CD4-positive, alpha-beta T cell treated with Interferon alpha-2 for 1 hour (primary cell): ENCODE measurements at regions not wholly inside any gene's neighbourhood (a gene's known extent, or its start where the extent isn't known, plus 50 kb on each side); places are given as distances from the start of the nearest gene placed in this dataset.
"Not testable (repeated sequence)": the region's sequence is repeated elsewhere in the genome, so short reads cannot be mapped to it uniquely, and the experiment has no call there.

ENCODE experiments used
- DNase-seq, 2 donors: peaks; one replicate each; pipeline ENCODE4 v3.0.0-alpha.2; 2020 to 2022

DNA sequence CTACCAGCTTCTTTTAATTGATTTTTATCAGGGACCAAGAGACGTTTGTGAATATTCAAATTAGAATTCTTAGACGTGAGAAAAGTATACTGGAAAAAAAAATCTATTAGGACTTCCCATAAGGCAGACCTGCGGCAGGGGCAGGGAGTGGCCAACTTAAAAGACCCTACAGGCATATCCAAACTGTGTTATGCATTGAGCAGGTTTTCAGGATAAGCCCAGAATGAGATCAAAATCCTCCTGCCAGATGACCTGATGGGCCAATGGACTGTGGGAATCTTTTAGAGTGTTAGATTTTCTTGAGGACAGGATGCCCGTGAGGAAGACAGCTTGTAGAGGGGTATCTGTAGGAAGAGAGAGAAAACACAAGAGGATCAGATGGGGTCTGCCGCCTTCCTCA lies 391.5 kb downstream of the CD83 start:
- no peak for DNase-seq

DNA sequence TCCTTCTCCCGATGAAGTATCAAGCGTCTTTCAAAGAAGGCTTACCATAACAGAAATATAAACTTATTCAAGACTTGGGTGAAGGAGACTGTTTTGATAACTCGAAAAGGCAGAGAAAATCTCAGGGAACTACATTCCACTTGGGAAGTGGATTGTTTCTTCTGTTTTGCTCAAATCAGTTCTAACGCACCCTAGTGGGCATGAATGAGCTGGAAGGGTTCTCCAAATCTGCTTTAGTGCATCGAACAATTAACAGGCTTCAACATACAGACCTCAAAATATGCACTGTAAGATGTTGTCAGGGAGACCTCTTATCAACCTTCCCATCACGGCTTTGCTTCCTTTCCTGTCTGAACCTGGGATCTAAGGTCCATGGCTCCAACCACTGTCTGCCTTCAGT lies 392.5 kb downstream of the CD83 start:
- DNase-seq = no peak

DNA sequence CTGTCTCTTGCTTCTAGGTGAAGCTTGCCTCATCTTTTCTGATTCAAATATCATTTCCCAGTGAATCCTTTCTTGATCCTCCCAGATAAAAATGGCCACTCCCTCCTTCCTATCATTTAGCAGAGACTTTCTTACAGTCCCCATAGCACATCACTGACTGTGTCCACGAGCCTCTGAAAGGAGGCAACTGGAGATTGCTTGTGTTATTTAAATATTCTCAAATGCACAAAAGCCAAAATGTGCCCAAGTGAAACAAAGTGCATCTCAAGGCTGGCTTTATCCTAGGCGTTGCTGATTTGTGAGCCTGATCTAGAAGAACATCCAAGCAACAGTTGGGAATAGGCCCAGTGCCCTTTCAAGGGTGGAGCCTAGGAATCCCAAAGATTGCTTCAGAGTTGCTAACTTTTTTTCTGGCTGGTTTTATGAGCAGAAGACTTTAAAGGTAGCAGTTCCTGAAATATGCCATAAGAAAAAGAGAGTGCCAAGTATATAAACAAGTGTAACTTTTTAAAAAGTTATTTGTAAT lies 393.6 kb downstream of the CD83 start:
- DNase-seq = no peak

DNA sequence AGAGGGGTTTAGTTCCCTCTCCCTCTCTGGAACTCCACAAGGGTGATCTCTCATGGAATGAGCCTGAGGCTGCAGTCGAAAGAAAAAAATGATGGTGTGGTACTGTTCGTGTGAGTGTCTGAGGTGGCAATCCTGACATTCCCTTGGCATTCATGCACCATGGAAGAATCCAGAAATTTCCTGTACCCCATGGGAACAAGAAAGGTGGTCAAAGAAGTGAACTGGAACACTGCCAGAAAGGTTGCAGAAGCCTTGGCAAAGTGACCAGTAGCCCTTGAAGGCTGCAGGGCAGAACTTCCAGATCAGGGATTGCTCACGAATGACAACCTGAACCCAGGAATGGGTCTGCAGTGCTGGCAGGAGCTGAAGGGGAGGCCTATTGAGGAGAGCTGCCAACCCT lies 394.7 kb downstream of the CD83 start:
- DNase-seq = no peak

DNA sequence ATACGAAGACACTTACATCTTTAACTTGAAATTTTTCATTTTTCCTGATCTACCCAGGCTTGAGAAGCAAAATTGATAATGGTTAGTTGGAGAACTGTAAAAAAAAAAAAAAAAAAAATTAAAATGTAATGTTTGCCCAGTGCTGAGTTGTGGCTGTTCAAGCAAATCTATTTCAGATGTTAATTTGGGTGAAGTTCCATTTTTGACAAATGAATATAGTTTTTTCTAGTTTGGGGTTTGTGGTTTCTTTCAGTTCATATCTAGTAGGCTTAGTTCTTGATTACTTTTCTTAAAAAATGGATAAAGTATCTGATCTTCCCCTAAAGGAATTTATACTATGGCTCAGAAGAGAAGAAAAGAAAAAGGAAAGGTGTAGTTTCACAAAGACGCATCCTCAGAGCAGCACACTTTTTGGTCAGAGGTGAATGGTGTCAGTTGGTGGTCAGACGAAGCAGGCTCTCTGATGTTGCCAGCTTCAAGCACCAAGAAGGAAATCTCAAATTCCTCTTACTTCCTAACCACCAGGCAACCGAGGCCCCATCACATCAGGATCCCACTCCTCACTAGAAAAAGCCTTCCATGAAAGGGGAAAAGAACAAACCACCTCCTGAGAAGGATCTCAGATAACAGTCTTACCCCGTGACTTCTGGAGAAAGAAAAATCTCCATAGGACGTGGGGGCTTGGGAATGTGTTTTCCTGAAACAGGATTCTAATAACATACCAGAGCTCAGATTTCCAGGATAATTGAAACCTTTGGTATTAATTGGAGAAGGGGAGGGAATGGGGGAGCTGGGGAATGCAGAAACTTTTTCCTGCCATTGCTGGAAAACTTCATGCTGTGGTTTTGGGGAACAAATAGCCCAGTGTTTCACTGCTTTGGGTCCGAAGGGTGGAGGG lies 396.2 kb downstream of the CD83 start:
- no peak for DNase-seq

DNA sequence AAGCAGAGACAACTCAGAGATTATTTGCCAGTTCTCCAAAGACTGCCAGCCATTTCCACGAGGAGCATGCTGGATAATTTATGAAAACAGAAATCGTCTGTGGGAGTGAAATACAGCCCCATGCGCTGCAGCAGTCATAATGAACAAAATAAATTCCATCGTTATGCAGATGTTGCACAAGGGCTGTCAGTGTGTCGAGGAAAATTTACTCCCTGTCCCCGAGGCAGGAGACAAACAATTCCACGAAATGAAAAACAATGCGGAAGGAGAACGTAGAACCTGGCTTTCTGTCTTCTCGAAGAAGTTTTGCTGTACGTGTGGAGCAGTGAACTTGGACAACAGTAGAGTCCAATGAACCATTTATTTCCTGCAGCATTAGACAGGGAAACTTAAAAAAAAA lies 399.4 kb downstream of the CD83 start:
- no peak for DNase-seq

DNA sequence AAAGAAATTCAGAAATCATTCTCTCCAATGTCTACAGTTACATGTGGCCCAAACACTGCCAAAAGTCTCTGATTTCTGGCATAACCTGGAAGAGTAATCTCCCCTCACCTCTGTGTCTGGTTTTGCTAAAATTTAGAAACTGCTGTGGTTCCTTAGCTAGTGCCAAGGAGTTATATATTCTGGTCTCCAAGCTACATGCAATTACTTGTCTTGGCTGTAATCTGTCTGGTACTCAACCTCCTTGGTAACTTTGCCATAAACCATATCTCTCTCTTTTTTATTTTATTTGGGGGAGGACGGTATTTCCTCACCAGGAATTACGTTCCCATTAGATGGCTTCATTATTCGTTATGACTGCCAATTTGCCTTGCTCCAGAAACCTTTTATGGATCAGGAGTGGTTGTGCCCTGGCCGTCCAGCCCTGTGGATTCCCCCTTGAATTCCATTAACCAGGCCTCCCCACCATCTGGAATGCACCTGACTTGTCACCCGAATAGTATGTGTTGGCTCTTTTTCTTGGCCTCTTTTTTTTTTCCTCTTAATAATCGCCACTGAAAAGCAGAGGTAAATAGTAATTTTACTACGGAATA lies 400.0 kb downstream of the CD83 start:
- no peak for DNase-seq

DNA sequence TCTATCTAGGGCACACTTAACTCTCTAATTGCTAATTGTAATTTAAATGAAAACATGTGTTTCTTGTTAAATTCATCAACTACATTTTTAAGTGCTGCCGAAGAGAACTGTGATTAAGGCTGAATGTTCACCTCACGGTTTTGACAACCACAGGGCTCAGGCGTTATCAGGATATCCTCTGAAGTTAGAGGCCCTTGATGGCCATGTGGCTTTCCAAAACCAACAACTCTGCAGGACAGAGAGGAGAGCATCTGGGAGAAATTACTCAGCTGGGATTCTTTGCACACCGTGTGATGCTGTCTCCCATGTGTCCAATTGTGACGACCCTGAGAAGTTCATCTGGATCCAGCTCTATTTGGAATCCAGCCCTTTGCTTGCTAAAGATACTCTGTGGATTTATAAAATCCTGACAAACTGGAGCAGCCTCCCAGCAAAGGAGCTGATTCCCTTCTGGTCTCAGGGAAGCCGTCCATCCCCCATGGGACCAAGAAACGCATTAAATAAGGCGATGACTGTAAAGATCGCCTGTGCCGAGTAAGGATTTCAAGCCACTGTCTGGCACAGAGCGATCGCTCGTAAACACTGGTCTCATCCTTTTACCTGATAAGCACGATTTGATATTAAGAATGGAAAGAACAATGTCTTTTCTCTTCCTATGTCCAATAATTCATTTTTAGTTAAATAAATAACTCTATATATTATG lies 401.1 kb downstream of the CD83 start:
- no peak for DNase-seq

DNA sequence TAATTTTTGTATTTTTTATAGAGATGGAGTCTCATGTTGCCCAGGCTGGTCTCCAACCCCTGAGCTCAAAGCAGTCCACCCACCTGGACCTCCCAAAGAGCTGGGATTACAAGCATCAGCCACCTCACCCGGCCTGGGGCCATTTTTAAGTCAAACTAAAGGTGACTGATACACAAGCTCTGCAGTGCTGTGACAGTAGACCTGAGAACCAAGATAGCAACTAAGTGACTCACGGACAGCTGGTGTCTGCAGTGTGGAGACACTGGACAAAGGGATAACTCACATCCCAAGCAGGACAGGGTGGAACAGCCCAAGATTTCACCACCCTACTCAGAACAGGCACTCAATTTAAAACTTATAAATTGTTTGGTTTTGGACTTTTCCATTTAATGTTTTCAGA lies 402.5 kb downstream of the CD83 start:
- no peak for DNase-seq

DNA sequence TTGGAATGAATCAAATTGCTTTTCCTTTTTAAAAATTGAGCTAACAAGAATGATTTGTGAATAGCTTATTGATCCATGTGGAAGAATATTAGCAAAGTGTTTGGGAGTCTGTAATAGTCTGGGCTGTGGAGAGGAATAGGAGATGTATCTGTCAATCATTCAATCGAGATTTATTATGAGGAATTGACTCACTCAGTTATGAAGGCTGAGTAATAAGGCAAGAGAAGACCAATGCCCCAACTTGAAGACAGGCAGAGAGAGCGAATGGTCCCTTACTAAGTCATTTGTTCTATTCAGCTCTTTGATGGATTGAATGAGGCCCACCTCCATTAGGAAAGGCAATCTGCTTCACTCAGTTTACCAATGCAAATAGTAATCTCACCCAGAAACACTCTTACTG lies 403.0 kb downstream of the CD83 start:
- no peak for DNase-seq

DNA sequence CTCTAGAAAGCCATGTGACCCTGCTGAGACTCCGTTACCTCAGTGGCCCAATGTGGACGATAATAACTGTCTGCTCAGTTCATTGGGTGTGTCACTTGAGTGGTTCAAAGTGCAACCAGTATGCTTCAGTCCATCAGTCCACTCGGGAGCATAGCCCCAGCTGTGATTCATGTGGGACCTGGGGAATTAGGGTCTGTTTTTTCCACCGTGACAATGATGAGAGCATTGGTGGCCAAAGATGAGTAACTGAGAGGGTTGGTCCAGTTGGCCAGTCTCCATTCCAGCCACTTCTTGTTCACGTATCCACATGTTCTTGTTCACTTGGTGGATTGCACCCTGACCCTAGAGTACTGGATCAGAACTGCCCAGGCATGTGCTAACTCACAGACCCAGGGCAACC lies 403.6 kb downstream of the CD83 start:
- DNase-seq = no peak

DNA sequence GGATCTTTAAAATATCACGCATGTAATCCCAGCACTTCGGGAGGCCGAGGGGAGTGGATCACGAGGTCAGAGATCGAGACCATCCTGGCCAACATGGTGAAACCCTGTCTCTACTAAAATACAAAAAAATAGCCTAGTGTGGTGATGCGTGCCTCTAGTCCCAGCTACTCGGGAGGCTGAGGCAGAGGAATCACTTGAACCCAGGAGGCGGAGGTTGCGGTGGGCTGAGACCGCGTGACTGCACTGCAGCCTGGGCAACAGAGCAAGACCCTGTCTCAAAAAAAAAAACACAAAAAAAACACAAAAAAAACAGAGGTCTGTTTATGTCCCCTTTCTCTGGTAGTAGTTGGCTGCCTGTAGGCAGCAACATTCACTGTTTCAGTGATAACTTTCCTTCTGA lies 404.3 kb downstream of the CD83 start:
- DNase-seq = not testable (repeated sequence)

DNA sequence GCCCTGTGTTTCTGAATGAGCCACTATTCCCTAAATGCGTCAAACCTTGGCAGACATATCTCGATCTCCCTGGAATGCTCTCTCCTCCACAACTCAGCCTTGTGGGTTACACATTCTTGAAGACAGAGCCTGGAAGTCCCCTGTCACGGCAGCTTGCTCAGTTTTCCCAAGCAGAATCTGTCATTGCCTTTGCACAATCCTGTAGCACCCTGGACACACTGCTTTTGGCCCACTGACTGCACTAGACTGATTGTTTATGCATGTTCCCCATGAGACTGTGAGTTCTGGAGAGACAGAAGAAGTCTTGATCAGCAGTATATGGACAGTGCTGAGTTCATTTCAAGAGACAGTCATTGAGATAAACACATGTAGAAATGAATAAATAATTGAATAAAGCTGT lies 406.7 kb downstream of the CD83 start:
- DNase-seq = no peak

DNA sequence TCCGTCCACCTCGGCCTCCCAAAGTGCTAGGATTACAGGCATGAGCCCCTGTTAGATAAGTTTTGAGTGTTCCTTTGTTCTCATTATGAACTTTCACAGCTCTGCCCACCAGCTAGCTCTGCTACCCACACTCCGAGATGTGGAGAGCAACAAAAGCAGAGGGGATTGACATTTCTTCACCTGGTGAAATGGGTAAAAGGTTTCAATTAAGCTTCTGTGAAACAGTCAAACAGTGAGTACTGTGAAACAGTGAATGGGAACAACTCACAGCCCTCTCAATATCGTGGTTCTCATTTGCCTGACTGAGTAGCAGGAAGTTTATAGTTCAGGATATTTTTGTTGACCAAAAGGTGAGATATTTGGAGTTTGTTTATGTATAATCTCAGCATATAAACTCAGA lies 412.8 kb downstream of the CD83 start:
- no peak for DNase-seq

DNA sequence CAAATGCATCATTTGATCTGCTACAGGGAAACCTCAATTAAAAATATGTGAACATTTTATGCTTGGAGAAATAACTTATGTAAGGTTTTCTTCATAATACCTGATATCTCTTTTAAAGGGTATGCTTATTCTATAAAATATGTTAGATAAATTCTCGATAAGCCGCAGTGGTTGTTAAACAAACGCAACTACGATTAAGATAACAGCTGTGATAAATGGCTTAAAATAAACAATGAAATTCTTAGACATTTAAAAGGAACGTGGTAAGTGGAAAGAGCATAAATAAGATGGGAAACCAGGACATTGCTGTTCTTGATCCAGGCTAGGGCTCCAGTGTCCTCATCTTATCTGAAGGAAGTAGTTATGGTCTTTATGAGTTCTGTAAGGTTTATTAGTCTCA lies 415.9 kb downstream of the CD83 start:
- DNase-seq = no peak

DNA sequence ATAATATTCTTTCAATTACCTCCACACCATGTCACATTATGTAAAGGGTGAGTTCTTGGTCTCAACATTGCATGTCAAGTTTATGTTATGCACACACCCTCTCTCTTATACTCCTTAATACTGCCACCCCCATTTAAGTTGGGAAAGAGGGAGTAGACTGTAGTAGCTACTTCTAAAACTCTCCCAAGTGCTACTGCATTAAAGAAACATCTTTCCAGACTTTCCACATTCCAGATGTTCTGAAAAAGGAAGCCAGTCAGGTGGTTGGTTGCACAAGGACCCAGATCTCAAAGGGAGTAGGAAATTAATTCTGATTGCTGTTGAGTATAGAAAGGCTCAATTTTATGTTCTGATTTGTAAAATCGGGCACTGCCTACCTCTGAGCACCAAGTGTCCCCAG lies 419.5 kb downstream of the CD83 start:
- DNase-seq = no peak

DNA sequence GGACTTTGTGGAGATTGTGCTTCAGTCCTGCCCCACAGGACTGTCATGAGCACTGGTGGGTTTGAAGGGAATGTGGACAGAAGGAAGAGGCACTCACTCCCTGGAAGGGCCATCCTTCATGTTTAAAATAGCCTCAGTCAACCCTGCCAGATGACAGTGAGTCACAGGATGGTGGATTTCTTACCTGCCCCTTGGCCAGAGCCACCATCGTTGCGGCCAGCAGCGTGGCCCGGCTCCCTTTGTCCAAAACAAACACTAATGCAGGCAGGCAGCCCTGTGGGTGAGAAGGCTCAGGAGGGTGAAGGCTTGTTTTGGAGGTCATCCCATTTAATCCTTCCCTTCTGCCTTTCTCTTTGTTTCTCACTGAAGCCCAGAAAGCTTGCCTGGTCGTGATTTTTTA lies 422.7 kb downstream of the CD83 start:
- no peak for DNase-seq

DNA sequence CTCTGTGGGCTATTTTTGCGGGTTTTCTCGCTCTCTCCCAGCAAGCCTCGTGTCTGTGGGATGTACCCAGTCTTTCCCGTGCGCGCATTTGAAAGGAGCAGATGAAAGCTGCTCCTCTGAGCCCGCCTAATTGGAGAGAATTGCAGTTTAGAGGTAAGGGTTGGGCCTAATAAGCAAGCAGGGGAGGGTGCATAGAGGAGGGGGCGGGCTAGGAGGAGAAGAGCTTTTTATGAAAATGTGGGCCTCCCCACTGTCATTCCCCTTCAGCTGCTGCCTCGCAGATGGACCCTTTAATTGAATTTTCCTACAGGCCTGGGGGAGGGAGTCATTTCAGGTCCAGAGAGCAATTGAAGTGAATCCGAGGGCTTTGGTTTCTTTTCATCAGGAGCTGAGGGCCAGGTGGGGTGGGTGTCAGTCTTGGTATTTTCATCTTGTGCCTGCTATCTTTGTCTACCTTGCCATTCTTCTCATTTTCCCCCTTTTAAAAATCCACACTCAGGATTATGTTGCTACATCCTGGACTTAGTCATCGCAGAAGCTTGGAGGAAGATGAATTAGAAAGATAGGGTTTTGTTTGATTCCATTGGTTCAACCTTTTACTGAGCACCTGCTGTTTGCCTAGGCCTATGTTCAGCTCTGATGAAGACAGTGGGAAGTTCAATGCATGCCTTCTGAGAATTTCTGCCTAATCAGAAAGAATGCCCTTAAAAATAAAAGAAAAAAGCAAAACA lies 423.4 kb downstream of the CD83 start:
- DNase-seq = no peak

DNA sequence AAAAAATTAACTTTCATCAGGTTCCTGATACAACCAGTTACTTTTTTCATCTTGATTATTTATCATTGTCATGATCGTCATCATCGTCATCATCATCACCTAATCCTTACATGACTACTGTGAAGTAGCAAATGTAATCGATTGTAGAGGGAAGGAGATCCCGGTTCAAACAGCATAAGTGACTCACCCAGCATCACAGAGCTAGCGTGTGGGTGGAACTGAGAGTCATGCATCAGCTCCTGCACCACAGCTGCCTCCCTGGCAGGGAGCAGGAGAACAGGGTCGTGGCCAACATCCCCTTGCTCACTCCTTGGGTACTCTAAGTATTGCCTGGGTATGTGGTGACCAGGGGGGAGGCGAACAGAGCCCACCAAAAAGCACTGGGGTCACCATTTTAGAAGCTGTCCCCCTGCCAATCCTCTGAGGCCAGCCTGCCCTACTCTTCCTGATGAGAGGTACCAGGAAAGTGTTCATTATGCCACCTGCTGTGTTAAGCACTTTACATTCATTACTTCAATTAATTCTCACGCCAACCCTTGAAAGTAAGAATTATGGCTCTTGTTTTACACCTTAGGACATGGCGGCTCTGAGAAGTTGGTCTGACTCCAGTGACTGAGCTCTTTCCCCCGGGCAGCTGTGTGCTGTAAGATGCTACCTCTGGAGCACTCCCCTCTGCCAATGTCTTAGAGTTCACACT lies 425.2 kb downstream of the CD83 start:
- peak in 1 of 2 donors; percentile 12 for DNase-seq

DNA sequence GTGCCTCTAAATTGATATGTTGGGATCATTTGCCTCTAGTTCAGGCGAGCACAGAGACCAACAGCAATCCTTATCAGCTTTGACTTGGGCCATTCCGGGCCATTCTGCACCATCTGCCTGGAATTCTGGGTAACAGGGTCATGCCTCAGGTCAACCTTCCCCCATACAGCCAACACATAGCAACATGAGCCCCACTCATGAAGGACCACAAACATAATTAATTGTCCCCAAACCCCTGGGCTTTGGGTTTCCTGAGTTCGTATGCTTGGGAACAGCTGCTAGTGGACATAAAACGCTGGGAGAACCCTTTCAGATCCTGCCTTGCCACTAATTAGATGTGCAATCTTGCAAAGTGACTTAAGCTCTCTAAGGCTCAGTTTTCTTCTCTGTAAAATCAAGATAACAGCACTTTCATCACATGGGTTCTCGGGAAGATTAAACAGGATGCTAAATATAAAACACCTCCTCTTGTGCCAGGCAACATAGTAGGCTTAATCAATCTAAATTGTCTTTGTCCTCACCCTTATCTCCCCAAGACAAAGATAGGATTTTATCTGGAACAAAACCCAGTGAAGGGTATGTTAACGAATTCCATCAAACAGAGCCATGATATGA lies 426.5 kb downstream of the CD83 start:
- no peak for DNase-seq

DNA sequence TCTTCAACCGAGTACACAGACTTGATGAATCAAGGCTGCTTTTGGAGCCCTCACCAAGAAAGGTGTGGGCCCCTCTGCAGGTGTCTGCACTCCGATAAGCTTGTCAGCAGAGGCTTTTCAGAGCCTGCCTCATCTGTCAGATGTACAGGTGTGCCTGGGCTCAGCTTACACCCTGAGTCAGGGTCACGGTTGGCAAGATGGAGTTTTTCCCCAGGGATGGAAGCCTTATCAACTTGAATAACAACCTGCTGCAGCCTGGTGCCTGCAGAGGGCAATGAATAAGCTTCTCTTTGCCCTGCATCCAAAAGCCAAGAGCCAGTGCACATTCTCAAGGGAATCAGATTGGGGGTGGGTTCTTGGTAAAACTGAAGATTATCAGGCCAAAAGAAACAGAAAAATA lies 427.1 kb downstream of the CD83 start:
- DNase-seq = no peak

DNA sequence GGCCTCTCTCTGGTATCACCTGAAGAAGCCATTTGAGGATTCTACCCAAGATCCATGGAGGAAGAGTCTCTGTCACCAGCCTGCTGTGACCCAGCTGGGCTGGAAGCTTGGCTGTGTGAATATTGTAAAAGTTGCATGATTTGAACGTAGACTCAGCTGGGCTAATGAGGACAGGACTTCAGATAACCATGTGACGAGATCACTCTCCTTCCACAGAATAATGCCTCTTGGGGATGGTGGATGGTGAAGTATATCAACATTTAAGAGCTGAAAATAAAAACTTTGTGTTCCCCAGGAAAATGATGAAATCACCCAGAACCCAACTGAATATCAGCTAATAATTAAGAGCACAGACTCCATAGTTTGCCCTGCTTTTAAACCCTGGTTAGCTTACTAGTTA lies 427.9 kb downstream of the CD83 start:
- no peak for DNase-seq
